ENCODE measurements at regions not wholly inside any gene's neighbourhood (a gene's known extent, or its start where the extent isn't known, plus 50 kb on each side); places are given as distances from the start of the nearest gene placed in this dataset.

- H3K9me3 ChIP-seq (ENCODE audit: control insufficient read depth, insufficient read depth, low read length) = no peaks in the 10 kb centered on the region
- H3K27me3 ChIP-seq (ENCODE audit: control insufficient read depth, low read length) = no peaks in the 10 kb centered on the region
- TF ChIP-seq EZH2phosphoT487 (IDR thresholded peaks at IDR 0.05; ENCODE audit: borderline replicate concordance, low read length) (no peak), CTCF (IDR thresholded peaks at IDR 0.05; ENCODE audit: low read depth, low read length, poor library complexity, severe bottlenecking) (no peak)
- no peak overlapping the region for H3K4me3 ChIP-seq (ENCODE audit: low read length)
- H3K36me3 ChIP-seq (ENCODE audit: control insufficient read depth, low read length) = no peaks in the 10 kb centered on the region
- H3K4me1 ChIP-seq (ENCODE audit: control insufficient read depth, low read length) = no peaks in the 10 kb centered on the region
- no peaks in the 10 kb centered on the region for H3K9me2 ChIP-seq (replicated peaks; ENCODE audit: control insufficient read depth, low read length)
- H4K20me1 ChIP-seq (ENCODE audit: control insufficient read depth, insufficient read depth, low read depth, low read length) = no peaks in the 10 kb centered on the region
- H3K4me2 ChIP-seq (ENCODE audit: low read length) = no peak overlapping the region
- no peak overlapping the region for H3K27ac ChIP-seq (ENCODE audit: low read depth, low read length)
- no peaks in the 10 kb centered on the region for H3F3A ChIP-seq (ENCODE audit: control insufficient read depth, insufficient read depth)
- H3K79me2 ChIP-seq (ENCODE audit: control insufficient read depth, low read length) = no peaks in the 10 kb centered on the region
These were observed 148.2 kb downstream of the ICE1 start for GRCh38 chr5:5570646-5571045.

- no peaks in the 10 kb centered on the region for H3K79me2 ChIP-seq (ENCODE audit: control insufficient read depth, low read length)
- H3K9me3 ChIP-seq (ENCODE audit: control insufficient read depth, insufficient read depth, low read length) = no peaks in the 10 kb centered on the region
- H3K4me2 ChIP-seq (ENCODE audit: low read length) = no peak overlapping the region
- H3K27ac ChIP-seq (ENCODE audit: low read depth, low read length) = no peak overlapping the region
- no peaks in the 10 kb centered on the region for H3K36me3 ChIP-seq (ENCODE audit: control insufficient read depth, low read length)
- no peaks in the 10 kb centered on the region for H3K9me2 ChIP-seq (replicated peaks; ENCODE audit: control insufficient read depth, low read length)
- H4K20me1 ChIP-seq (ENCODE audit: control insufficient read depth, insufficient read depth, low read depth, low read length) = no peaks in the 10 kb centered on the region
- no peaks in the 10 kb centered on the region for H3K4me1 ChIP-seq (ENCODE audit: control insufficient read depth, low read length)
- TF ChIP-seq EZH2phosphoT487 (IDR thresholded peaks at IDR 0.05; ENCODE audit: borderline replicate concordance, low read length) (no peak), CTCF (IDR thresholded peaks at IDR 0.05; ENCODE audit: low read depth, low read length, poor library complexity, severe bottlenecking) (no peak)
- H3K4me3 ChIP-seq (ENCODE audit: low read length) = no peak overlapping the region
- H3F3A ChIP-seq (ENCODE audit: control insufficient read depth, insufficient read depth) = no peaks in the 10 kb centered on the region
- no peaks in the 10 kb centered on the region for H3K27me3 ChIP-seq (ENCODE audit: control insufficient read depth, low read length)
These were observed 142.4 kb downstream of the ICE1 start for GRCh38 chr5:5564898-5565297.

- H3K79me2 ChIP-seq (ENCODE audit: control insufficient read depth, low read length) = no peaks in the 10 kb centered on the region
- no peaks in the 10 kb centered on the region for H3F3A ChIP-seq (ENCODE audit: control insufficient read depth, insufficient read depth)
- H3K9me3 ChIP-seq (ENCODE audit: control insufficient read depth, insufficient read depth, low read length) = no peaks in the 10 kb centered on the region
- no peaks in the 10 kb centered on the region for H3K27me3 ChIP-seq (ENCODE audit: control insufficient read depth, low read length)
- no peaks in the 10 kb centered on the region for H3K36me3 ChIP-seq (ENCODE audit: control insufficient read depth, low read length)
- no peak overlapping the region for H3K4me3 ChIP-seq (ENCODE audit: low read length)
- H4K20me1 ChIP-seq (ENCODE audit: control insufficient read depth, insufficient read depth, low read depth, low read length) = no peaks in the 10 kb centered on the region
- no peak overlapping the region for H3K4me2 ChIP-seq (ENCODE audit: low read length)
- no peaks in the 10 kb centered on the region for H3K4me1 ChIP-seq (ENCODE audit: control insufficient read depth, low read length)
- H3K27ac ChIP-seq (ENCODE audit: low read depth, low read length) = no peak overlapping the region
- H3K9me2 ChIP-seq (replicated peaks; ENCODE audit: control insufficient read depth, low read length) = no peaks in the 10 kb centered on the region
- TF ChIP-seq CTCF (IDR thresholded peaks at IDR 0.05; ENCODE audit: low read depth, low read length, poor library complexity, severe bottlenecking) (no peak), EZH2phosphoT487 (IDR thresholded peaks at IDR 0.05; ENCODE audit: borderline replicate concordance, low read length) (no peak)
These were observed 137.5 kb downstream of the ICE1 start for GRCh38 chr5:5560016-5560415.

All from DOHH2 (cell line).